ENCODE measurements at regions not wholly inside any gene's neighbourhood (a gene's known extent, or its start where the extent isn't known, plus 50 kb on each side); places are given as distances from the start of the nearest gene placed in this dataset.
"Not testable (repeated sequence)": the region's sequence is repeated elsewhere in the genome, so short reads cannot be mapped to it uniquely, and the experiment has no call there.

GRCh38 chr10:128568491-128568890 is 442.3 kb upstream of the MKI67 start:
- DNase-seq, result no peak

GRCh38 chr10:128568990-128569945 is 443.0 kb upstream of the MKI67 start:
- DNase-seq, result no peak

- no peak for DNase-seq
These were observed 444.2 kb upstream of the MKI67 start for GRCh38 chr10:128570319-128570995.

DNA sequence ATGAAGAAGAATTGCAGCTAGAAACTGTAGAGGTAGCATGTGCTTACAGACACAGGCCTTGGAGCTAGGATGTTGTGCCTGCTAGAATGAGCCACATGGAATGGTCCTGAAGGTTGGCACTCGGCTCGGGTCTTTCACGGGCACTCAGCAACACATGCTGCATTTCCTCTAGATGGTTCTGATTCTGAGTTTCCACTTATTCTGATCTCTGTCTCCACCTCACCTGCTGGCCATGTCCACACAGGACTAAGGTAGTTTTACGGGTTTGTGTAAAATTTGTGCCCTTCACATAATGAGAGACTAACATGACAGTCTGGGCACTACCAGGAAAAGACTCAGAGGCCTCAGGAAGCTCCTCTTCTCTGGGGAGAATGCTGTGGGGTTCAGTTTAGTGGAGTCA is 444.8 kb upstream of the MKI67 start:
- no peak for DNase-seq

DNA sequence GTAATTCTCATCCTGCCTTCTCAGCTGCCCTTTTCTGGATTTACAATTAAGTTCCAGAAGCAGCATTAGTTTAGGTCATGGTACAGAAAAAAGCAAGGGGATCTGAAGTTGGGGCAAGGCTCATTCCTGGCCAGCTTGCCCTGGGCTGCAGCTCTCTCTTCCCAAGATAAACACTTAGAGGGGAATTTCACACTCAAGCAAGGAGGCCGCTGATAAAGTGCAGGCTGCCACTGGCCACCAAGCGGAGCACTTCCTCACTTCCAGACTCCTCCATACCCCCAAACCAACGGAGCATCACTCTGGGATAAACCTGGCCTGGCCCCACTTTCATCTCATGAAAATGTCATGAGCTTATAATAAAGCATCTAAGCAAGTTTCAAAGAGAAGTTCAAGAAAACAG is 445.5 kb upstream of the MKI67 start:
- no peak for DNase-seq

GRCh38 chr10:128572696-128573095 is 446.5 kb upstream of the MKI67 start:
- no peak for DNase-seq

GRCh38 chr10:128573281-128573845 is 447.1 kb upstream of the MKI67 start:
- DNase-seq, result no peak

GRCh38 chr10:128573986-128574385 is 447.8 kb upstream of the MKI67 start:
- DNase-seq, result no peak

DNA sequence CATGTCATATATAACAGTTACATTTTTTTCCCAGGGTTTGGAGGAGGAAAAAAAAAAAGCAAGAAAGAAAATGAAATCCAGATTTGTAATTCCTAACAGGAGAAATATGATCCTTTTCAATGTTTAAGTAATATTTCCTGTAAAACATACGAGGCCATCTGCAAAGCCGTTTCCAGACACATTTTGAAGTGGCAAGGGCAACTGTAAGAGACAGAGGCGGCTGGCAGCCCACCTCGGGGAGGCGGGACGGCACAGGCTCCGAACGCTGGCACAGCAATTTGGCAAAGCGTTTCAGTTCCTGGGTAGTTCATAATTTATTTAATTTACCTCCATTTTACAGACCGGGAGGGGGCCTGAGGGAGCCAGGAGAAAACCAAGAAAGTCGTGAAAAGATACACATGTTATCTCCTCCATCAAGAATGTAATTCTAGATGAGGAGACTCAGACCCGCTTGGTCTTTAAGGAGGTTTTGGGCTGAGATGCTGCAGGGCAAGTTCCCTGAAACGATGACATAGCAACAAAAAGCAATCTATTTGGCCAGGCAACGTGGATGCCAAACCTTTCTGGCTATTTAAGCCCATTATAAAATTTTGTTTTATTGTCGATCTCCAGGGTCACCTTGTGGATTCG is 448.5 kb upstream of the MKI67 start:
- DNase-seq, result no peak

GRCh38 chr10:128575761-128576160 is 449.5 kb upstream of the MKI67 start:
- no peak for DNase-seq

GRCh38 chr10:128576336-128576735 is 450.1 kb upstream of the MKI67 start:
- DNase-seq, result no peak

DNA sequence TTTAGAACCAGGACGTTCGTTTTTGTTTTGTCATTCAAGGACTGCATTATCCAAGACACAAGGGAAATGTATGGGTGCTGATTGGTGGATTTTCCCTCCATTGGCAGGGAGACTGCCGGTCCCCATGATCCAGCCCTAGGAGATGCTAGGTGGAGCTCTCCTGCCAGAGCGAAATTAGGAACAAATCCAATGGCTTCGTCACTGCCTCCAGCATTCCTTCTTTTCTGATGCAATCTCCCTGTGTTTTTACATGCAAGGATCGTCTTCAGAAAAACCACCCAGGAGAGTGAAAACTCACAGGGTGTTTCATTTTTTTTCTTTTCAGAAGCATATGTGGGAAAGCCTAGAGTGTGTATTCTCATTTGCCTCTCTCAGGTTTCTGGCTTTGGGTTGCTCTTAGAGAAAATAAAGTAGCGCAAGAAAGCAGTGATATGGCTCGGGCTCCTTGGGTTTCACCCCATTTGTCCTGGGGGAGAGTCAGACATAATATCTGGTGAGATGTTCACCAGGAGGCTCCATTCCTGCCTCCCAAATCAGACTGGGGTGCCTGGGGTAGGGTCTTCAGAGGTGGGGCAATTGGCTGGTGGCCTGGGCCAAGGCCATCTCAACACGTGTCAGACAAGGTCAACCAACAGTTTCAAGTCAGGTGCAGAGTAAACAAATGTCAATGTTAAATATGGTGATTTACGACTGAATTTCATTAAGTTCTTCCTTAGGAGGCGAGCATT is 450.9 kb upstream of the MKI67 start:
- DNase-seq, result no peak

GRCh38 chr10:128577958-128578750 is 451.9 kb upstream of the MKI67 start:
- no peak for DNase-seq

DNA sequence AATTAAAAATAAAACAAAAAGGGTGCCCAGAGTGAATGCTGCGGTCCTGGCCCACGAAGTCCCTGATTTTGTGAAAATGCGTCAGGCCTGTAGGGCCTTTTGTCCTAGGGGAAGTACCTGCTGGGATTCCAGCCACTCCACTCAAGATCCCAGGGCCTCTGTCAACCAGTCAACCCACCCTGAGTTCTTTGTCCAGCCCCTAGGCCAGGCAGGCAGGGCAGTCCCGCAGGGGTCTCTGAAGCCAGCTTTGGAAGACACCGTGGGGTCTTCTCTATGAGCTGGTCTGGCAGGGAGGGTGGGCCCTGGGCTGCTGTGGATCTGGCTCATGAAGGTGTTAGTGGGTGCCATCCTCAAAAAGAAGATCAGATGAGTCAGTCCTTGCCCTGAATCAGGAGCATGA is 452.5 kb upstream of the MKI67 start:
- no peak for DNase-seq

DNA sequence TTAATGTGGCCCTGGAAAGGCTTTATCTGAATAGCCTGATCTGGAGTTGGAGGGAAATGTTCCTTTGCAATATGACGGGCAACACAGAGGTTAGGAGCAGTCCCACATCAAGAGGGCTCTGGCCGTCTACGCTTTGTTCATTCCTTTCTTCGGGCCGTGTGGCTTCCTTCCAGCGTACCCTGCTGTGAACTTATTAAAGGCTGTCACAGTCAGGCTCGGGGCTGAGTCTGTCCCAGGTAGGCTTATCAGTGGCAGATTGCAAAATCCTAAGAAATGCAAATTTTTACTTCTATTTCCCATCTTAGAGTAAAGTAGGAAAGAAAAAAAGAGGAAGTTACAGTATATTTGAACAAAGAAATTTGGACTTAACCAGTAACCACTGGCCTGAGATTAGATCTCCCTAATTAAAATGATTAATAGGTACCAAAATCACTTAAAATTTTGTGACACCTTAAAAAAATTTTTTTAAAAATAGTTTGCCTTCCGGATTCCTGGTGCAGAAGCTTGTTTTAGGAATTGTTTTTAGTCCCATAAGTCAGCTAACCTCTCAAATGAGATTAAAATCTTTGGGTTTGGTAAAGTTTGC is 453.1 kb upstream of the MKI67 start:
- no peak for DNase-seq

DNA sequence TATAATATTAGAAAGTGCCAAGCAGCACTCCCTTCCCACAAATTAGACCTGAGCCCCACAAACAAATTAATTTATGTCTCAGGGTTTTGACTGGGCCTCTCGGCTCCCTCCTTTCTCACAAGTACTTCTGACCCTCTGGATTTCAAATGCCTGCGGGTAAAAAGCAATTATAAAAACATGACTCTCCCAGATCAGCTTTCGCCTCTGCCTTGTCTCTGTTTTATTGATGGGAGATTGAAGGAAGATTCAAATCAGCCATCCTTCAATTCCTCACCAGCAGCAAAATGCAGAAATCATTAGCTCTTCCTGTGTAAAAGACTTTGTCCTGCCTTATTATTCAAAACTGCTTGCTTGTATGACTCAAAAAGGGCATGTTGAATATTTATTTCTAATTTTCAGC is 453.7 kb upstream of the MKI67 start:
- no peak for DNase-seq

DNA sequence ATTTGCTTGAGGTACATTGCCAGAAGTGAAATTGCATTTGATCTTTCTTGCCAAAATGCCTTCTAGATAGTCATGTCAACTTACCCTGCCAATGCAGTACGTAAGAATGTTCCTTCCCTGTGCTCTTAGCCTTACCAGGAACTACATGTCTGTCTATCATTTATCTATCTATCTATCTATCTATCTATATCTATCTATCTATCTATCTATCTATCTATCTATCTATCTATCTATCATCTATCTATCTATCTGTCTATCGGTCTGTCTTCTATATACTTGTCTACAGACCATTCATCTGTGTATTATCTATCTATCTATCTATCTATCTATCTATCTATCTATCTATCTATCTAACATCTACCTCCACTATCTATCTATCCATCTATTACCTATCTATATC is 456.9 kb upstream of the MKI67 start:
- not testable (repeated sequence) for DNase-seq

- DNase-seq, result not testable (repeated sequence)
These were observed 460.4 kb upstream of the MKI67 start for GRCh38 chr10:128586599-128586998.

- DNase-seq, result no peak
These were observed 461.5 kb upstream of the MKI67 start for GRCh38 chr10:128587689-128588088.

DNA sequence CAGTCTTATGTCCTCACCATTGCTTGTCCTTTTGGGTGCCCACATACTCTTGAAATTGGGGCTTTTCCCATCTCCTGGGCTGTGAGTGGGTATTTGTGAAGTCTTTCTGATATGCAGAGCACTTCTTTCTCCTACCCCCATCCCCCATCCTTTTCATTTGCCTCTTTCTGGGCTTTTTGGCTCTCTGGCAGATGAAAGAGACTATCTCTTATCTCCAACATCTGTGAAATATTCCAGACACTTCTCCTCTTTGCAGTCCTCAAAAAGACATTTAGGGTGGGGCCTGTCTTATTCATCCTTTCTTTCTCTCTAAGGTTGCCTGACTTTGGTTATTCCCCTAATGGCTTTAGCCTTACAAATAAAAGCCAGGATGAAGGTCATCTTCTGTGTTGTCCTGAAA is 462.2 kb upstream of the MKI67 start:
- DNase-seq, result no peak

- no peak for DNase-seq
These were observed 468.5 kb upstream of the MKI67 start for GRCh38 chr10:128594688-128595087.
